GM19372 (cell line): ENCODE measurements at regions not wholly inside any gene's neighbourhood (a gene's known extent, or its start where the extent isn't known, plus 50 kb on each side); places are given as distances from the start of the nearest gene placed in this dataset.
"Not testable (repeated sequence)": the region's sequence is repeated elsewhere in the genome, so short reads cannot be mapped to it uniquely, and the experiment has no call there.

ENCODE experiments used
- ATAC-seq: cut with Tn5 transposase; IDR thresholded peaks from one replicate; pipeline ENCODE4 v1.9.1; 2021; ENCODE audit warnings: mild to moderate bottlenecking, low read depth, moderate library complexity; ENCODE audit not compliant: unreplicated experiment

- no peak for ATAC-seq
Measured at GRCh38 chr13:73661687-73662425, 472.3 kb downstream of the KLF12 start.

DNA sequence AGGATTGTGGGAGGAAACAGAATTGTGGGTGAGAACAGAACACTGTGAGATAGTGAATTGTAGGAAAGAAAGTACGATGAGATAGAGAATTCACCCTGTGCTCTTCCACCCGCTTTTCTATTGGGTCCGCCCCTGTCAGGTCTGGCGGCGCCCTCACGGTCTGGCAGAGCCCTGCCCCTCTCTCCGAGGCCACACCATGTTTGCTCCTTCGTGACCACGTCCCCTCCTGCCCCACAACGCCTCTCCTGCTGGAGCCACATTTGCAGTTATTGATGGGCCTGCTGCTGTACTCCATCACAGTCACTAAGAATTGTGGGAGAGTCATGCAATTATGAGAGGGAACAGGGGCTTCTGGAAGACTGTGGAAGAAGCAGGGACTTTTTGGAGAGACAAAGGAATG lies 473.1 kb downstream of the KLF12 start:
- ATAC-seq, result no peak

DNA sequence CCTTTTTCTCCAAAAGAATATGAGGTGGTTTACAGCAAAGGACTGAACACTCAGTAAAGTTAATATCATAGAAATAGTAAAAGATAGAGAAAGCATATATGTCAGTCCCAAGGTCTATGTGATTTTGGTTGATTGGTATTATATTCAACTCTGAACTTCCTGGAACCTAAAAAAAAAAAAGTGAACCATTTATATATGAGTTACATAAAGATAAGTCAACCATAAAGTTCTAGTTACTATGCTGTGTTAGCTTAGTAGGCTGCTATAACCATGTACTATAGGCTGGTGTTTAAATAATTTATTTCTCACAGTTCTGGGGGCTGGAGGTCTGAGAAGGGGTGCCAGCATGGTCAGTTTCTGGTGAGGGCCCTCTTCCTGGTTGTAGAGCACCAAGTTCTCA lies 475.6 kb downstream of the KLF12 start:
- no peak for ATAC-seq

DNA sequence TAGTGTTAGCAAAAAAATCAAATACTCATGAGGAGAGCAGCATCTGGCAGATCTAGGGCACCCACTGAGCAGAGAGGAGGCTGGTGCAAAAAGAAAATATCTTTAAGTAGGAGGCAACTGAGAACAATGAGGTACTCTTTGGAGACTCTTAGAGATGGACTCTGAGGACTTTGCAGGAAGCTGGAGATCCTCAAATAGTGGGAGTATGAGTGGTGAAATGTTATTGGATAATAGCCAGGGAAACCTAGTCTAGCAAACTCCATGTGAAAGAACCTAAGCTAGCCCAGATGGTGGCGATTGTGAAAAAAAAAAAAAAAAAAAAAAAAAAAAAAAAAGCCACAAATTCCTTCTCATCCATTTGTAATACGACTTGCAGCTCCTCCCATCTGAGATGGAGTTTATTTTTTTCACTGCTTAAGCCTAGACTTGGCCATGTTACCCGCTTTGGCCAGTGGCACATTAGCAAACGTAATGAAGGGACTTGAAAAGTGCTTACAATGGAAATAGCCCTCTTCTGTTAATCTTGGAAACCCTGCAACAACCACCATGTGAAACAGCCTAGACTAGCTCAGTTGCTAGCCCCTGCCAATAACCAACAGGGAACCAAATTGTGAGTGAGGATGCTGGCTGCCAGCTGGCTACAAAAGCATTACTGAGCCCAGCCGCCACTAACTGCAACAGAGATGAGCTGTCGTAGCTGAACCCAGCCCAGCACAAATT lies 476.2 kb downstream of the KLF12 start:
- ATAC-seq, result no peak

DNA sequence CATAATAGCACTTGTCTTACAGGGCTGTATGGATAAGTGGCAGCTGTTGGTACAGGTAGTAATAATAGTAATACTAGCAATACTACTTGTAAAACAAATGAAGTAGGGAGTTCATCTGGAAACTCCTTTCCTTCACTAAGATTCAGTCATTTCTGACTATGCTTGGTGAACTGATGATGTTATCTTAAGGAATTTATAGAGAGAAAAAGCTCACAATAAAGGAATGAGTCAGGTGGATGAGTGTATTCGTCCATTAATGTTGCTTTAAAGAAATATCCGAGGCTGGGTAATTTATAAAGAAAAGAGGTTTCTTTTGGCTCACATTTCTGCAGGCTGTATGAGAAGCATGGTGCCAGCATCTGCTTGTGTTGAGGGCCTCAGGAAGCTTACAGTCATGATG lies 477.3 kb downstream of the KLF12 start:
- no peak for ATAC-seq

DNA sequence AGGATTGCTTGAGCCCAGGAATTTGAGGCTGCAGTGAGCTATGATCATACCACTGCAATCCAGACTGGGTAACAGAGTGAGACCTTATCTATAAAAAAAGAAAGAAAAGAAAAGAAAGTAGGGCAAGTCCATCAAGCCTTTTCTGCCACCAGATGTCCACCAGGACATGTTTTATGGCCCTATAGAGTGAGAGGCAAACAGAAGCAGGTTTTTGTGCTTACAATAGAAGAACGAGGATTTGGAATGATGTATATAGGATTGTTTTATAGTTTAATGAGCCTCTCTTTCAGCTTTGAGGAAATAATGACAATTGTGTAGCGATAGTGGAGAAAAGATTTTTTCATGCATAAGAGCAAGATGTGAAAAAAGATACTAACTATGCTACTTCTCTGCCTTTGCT lies 480.5 kb downstream of the KLF12 start:
- ATAC-seq, result no peak

- ATAC-seq, result no peak
Measured at GRCh38 chr13:73647417-73647816, 486.8 kb downstream of the KLF12 start.

GRCh38 chr13:73640476-73641179 lies 493.6 kb downstream of the KLF12 start:
- not testable (repeated sequence) for ATAC-seq

- no peak for ATAC-seq
Measured at GRCh38 chr13:73635166-73635787, 498.9 kb downstream of the KLF12 start.

GRCh38 chr13:73633817-73634460 lies 500.3 kb downstream of the KLF12 start:
- no peak for ATAC-seq

DNA sequence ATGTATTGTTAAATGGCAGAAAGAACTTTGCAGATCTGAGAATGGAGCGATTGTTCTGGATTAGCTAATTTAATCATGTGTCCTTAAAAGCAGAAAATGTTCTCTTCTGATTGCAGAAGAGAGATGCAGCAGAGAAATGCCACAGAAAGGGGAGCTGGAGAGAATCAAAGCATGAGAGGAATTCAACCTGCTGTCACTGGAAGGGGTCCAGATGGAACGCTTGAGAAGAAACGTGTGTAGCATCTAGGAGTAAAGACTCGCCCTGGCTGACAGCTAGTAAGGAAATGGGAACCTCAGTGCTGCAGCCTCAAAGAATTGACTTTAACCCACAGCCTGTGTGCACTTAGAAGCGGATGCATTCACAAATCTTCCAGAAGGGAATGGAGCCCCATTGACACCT lies 502.8 kb downstream of the KLF12 start:
- ATAC-seq, result no peak

DNA sequence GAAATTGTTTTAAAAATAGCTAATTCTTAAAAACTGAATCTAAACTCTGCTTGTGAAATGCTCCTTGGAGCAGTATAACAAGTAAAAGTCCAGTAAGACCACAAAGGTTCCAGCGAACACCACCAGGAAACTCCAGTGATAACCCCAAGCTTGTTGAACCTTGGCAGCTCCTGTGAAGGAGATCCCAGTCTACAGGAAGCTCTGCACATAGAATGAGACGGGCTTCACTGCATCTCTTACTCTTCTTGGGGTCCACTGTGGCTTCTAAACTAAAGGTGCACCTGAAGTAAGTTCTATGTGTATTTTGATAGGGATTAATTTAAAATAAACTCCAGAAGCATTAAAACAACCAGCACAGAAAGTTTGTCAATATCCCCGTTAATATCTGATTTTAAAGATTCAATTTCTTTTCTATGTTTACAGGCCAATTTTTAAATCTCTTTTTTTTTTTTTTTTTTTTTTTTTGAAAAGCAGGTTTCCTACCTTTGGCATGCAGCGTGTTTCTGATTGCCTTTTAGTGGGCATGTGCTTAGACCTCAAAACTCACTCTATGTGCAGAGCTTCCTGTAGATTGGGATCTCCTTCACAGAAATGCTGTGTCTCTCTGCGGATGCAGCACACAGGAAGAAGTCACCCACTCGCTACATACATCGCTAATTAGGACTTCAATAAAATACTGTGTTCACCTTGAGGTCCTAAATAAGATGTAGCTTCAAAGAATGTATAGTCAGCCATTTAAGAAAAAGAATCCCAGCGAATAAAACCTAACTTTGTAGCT lies 508.5 kb downstream of the KLF12 start:
- ATAC-seq, result no peak

DNA sequence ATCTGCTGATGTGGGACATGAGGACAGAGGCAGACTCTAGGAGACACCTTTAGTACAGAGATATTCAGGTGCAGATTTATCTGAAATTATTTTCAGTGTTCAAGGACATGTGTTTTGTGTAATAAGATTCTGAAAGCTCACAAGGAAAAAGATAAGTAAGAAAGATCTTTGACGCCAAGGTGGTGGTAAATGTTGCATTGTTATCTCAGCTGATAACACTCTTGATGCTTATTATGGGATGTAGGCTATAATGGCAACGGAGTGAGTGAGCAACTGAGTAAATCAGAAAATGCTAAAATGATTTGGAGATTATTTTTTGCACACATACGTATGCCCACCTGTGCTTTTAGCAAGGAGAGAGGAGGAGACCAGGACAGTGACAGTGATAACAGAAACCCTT lies 510.9 kb downstream of the KLF12 start:
- ATAC-seq, result no peak

- no peak for ATAC-seq
Measured at GRCh38 chr13:73622381-73622780, 511.8 kb downstream of the KLF12 start.

DNA sequence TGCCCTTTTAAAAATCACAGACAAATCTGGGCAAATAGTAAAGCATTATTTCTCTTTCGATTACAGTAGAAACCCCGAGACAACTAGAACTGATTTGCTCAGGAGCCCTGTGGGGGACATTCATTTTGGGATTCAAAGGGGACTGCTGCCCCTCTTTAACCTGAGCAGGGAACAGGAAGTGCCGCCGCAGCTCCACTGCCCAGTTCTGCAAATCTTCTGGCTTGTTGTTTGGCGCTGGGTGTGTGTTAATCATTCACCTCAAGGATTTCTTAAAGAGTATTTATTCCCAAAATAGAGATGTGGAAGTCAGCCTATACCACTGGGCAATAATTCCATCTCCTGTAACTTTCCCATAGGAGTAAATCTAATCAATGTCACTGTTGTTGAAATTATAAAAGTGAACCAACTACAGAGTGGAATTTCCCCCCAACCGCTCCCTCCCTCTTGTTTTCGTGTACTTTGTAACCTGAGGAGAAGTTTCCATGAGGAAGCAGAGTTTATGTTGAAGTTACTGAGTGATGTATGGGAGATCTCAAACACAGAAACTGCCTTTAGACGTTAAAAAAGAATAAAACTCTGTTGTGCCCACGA lies 515.8 kb downstream of the KLF12 start:
- ATAC-seq, result no peak

- ATAC-seq, result no peak
Measured at GRCh38 chr13:73616861-73617260, 517.3 kb downstream of the KLF12 start.

DNA sequence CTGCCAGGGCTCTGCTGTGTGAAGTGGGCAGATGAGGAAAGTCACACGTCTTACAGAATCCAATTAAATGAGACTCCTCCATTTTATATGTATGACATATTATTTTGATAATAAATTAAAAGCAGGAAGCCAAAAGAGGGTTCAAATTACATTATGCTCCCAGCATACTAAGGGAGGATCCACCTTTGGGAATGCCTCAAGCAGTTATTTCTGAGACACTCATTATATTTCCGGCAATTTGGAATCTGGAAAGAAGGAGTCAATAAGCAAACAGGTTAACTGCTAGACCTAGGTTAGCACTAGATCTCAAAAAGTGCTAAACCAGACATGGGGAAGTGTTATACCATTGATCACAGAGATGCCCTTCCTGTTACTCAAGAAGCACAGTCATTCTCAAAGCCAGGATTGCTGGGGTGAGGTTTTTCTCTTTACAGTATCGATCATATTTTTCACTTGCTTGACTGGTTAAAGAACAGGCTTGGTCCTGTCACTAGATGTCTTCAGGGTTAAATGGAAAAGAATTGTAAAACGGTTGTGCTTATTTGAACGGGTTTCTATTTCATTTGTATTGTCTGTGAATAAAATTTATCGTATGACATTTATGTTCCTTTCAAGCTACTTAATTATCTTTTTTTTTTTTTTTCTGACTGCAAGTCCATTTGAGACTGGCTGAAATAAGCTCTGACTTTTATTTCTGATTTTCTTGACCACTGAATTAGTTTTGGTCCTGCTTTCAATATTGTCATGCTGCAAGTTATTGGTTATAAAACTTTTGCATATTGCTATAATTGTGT lies 523.2 kb downstream of the KLF12 start:
- ATAC-seq, result no peak

DNA sequence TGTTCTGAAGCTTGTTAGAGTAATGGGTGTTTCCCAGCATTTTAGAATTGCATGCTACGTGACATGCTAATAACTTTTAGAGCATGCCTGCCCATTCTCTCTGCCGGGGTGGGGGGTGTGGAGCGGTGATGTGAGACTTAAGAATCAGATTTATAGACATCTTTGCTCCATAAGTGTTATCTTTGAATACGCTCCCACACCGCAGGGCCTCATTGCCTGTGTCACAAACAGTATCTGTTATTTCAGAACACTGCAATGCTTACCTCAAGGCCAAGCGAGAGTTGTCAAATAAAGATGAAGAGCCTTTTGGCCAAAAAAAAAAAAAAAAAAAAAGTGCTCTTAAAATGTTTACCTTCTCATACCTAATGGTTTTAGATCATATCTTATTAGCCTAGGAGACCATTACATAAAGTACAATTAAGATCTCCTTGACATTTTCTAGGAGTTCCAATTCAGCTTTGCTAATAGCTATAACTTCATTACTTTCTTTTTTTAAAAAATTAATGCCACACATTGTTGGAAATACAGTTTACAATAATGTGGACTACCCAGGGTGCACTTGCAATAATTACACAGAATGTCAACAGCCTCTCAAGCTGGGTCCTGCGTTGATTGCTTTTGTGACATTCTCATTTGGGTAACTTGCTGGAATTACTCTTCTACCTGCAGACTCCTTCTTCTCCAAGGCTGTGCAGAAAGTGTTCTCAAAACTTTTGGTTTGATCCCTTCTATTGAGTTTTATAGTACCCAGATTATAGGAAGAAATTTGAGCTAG lies 525.3 kb downstream of the KLF12 start:
- no peak for ATAC-seq
